Inflammatory macrophage (primary cell): ENCODE measurements at regions not wholly inside any gene's neighbourhood (a gene's known extent, or its start where the extent isn't known, plus 50 kb on each side); places are given as distances from the start of the nearest gene placed in this dataset.
"Not testable (repeated sequence)": the region's sequence is repeated elsewhere in the genome, so short reads cannot be mapped to it uniquely, and the experiment has no call there.

Experiments
- DNase-seq, 2 donors: peaks; one replicate each; pipeline ENCODE4 v3.0.0-alpha.2; 2020 to 2022

DNA sequence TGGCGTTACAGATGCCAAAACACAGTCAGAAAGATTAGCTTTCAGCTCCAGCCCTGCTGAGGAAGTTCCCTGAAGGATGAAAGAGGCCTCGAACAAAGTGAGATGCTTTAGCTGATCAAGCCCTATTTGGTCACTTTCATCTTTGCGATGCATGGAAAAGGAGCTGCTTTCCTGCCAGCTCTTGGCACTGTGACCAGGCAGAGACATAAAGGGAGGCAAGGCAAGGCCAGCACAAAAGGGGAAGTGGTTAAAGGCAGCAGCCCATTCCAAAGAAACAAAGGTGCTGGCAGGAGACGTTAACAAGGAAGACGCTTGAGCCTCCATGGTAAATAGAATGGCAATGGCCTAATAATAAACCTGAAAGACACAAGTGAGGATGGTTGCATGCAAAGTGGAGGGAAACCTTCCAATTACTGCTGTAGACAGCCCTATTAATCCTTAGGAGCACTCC lies 617.1 kb upstream of the INTU start:
- DNase-seq: no peak

DNA sequence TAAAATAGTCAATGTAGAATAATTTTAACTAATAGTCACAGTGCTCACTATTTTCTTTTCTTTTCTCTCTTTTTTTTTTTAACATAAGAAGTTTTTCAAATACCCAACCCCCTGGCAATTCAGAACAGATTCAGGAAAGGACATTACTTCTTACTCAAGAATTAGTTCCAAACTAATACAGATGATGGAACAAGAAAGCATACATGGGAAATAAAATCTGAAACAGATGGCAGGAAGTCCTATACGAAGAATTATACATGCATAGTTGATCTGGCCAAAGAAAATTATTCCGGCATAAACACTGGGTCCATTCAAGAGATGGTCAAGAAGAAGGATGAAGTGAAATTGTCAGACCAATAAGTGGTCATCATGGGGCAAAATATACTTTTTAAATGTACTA lies 614.4 kb upstream of the INTU start:
- DNase-seq: no peak

DNA sequence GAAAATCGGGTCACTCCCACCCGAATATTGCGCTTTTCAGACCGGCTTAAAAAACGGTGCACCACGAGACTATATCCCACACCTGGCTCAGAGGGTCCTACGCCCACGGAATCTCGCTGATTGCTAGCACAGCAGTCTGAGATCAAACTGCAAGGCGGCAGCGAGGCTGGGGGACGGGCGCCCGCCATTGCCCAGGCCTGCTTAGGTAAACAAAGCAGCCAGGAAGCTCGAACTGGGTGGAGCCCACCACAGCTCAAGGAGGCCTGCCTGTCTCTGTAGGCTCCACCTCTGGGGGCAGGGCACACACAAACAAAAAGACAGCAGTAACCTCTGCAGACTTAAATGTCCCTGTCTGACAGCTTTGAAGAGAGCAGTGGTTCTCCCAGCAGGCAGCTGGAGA lies 611.9 kb upstream of the INTU start:
- not testable (repeated sequence) for DNase-seq

DNA sequence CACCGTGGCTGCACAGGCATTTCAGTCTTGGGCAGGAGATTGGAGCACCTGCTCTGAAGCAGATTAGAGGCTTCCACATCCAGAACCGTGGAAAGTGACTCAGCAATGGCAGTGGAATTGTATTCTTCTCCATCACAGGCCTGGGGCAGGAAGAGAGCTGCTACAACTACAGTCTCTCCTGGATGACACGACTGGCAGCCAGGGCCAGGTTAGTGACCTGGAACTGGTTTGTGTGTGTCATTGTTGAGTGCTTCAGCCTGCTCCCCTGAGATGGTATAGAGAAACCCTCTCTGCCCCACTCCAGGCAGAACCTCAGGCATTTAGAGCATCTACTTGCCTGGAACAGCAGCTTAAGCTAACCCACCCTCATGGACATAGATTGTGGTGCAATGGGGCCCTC lies 596.5 kb upstream of the INTU start:
- DNase-seq: no peak

DNA sequence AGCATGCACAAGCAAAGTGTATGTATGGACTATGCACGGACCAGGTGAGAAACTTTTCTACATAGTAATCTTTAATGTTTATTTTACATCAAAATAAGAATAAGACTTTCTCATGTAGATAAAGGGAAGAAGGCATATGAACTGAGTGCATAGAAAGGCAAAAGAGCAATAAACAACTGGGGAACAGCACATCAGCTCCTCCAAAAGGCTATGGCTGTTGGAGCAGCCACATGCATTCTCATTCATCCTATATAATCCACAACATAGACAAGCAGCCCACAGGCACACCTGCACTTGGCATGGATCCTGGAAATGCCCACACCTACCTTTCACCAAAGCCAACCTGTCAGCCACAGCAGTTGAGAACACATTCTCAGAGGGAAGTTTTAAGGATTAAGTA lies 586.9 kb upstream of the INTU start:
- no peak for DNase-seq

DNA sequence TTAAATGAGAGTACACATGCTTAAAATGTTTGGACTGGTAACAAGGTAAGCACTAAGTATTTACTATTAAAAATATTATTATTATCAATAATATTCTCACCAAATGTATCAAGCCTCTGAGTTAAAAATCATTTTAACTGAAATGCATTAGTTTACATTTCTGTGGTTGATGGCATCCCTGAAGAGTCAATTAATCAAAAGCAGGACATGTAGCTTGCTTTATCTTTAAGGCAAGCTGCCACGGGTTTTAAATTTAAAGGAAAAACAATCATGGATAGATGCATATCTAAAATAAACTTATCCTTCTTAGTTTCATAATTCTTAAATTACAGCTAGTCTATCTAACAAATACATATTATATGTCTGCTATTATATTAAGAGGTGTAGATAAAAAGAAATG lies 584.8 kb upstream of the INTU start:
- no peak for DNase-seq

DNA sequence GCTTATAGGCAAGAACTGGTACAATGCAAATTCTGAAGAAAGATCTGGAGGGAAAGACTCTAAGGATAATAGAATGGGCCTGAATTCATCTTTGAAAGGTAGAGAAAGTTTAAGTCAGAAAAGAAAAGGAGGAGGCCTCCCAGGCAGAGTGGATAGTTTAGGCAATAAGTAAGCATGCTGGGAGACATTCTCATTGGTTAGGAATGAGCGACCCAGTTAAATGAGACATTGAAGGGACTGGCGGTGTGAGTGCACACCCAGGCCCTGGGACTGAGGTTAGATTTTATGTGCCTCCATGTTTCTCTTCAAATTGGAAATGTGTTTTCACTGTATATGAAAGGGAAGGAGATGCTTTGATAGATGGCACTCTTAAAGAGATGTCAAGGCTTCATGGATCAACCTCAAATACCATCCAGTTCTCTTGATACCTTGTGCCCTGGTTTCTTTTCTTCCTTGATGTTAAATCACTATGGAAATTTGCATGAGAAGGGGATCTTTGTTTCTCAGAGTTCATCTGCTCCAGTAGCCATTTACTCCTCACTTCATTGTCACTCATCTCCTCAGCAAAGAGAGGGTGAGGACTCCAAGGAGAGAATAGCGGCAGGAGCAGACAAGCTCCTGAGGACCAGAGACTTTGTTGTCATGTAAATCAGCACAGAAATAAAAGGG lies 584.2 kb upstream of the INTU start:
- no peak for DNase-seq

DNA sequence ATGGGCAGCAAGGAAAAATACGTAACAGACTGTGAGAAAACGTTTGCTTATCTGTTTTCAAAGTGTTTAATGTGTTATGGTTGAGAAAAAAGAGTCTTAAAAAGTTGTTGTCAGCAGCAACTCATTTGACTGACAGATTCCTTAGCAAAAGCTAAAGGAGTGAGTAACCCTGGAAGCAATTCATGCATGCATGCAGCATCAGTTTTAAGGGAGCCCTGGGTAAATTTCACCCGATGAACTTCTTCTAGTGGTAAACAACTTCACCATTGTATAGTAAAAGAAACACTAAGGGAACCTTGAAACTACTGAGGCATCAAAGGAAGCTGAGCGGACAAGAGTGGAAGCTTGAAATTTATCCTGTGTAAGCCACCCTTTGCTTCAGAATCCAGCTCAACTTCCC lies 583.2 kb upstream of the INTU start:
- DNase-seq: no peak

DNA sequence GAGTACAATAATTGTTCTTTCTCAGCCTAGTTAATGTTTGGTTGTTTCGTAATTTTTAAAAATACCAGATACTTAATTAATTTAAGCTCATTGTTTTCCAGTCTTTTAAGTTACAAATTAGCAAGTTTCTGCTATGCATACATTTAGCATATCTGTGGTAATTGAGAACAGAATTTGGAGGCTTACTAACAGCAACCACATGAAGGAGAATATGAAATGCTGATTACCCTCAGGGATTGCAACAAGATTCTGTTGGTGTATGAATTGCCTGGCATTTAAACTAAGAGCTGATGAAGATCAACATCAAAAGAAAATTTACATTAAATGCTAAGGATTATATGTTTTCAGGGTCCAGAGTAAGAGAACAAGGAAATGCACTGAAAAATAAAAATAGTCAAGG lies 580.0 kb upstream of the INTU start:
- no peak for DNase-seq

DNA sequence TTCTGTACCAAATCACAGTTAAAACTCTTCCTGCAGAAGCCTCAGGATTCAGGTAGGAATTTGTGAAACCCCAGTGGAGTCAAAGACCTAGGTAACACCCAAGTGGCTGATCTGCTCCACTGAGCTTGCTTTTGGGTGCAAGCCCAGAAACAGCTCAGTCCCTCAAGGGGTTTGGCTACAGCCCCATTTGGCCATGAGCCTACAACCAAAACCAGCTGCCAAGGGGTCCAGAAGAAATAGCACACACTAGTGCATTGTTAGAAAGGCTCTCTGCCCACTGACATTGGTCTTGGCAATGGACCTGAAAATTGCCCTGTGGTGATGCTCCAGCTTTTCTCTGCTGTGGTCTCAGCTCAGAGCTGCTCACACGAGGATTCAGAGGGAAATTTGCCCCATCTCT lies 577.4 kb upstream of the INTU start:
- no peak for DNase-seq

DNA sequence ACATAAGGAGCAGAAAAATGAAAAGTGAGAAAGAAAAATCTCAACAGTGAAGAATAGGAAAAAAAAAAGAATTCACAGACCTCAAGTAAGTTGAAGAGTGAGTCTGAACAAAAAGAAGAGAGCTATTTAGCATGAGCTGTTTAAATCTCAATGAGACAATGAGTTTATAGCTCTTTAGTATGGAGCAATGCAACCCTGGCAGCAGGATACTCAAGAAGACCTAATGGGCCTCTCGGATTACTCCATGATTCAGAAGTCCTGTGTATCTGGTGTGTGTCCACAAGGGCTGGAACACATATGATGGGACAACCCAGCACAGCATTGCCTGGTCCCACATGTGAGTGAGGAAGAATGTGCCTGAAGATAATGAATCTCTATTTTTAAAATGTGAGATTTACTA lies 563.1 kb upstream of the INTU start:
- DNase-seq: no peak

DNA sequence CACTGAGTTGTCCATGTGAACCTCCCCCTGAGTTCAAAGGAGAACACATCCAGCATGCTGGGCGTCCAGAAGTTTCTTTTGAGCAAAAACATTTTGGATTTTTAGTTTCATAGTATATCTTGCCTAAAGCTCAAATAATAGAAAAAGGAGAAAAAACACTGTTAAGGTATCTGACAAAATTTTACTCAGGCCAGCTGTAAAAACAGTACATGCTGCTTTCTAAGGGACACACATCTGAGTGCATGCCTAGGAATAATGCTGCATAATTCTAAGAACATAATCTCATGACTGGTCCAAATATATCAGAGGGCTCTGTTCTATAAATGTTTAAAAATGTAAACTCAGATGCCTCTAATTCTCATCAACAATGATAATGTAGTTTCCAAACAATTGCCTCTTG lies 561.3 kb upstream of the INTU start:
- DNase-seq: no peak

DNA sequence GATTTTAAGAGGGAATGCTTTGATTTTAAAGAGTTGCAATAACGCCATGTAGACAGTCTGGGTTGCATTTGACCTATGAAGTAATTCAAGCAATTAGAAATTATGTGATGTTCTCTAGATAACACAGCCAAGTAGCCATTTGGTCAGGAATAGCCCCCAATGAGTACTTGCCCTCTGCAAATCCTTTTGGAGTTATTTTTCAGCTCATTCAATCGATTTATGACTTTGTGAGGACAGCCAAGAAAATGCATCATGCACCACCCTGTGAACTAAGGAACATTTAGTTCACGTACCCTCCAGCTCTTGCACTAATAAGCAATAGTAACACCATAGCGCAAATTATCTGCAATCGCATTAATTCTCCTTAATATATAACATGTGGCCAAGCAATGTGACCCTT lies 552.6 kb upstream of the INTU start:
- DNase-seq: no peak

DNA sequence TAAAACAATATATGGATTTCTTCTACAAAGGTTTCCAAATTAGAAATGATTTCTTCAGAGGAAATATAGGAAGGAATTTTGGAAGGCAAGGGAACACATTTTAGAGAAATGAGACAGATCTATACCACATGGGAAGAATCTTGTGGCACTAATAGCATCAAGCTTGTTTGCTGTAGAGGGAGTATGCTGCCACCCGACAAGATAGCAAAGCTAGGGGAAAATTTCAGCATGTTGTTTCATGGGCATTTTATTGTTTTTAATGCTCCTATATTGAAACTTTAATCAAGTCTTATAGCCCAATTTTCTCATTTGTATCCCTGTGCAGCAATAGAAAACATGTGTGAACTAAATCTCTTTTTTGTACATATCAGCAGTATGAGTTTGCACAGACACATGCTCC lies 551.7 kb upstream of the INTU start:
- DNase-seq: no peak

DNA sequence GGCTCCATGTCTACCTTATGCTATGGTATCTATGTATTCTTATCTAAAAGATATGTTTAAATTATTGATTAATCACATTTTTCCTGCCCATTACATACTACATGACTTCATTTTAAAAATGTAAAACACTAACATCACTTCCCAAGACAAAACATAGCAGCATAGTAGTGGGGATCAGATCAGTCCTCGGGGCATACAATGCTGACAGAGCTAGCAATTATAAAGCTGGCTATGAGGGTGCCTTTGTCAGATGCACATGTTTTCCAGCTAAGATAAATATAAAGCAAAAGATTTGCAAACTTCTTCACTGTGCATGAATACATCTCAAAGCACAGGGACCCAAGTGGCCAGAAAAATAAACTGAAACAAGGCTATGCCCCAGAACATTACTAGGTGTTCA lies 549.8 kb upstream of the INTU start:
- DNase-seq: no peak

DNA sequence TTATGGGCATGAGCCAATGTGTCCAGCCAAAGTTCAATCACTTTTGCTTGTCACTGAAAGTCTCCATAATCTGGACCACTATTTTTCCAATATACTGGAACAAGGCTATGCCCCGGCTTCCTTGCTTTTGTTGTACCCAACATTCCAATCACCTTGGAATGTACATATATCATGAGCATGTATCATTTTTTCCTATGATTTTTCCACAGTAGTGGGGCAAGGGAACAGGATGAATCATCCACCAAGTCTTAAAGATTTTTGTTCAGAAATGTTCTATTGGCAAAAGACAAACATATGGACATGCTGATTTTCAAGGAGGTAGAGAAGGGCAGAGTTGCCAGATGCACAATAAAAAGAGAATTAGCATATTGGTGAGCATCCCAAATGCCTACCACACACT lies 548.1 kb upstream of the INTU start:
- DNase-seq: no peak

DNA sequence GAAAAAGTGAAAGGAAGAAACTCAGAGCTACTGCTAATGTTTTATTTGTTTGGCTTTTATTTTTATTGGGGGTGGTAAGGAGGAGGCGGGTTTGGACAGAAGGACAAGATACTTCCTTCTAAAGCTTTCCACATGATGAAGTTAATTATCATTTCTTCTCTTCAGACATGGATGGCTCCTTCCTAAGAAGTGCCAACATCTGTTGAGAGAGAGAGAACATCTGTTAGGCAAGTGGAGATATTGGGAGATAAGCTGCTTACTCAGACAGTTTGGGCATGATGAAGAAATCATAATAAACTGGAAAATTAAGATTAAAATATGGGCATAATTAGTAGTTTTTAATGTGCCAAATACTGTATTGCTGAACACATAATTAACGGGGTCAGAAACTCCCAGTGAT lies 535.7 kb upstream of the INTU start:
- no peak for DNase-seq

DNA sequence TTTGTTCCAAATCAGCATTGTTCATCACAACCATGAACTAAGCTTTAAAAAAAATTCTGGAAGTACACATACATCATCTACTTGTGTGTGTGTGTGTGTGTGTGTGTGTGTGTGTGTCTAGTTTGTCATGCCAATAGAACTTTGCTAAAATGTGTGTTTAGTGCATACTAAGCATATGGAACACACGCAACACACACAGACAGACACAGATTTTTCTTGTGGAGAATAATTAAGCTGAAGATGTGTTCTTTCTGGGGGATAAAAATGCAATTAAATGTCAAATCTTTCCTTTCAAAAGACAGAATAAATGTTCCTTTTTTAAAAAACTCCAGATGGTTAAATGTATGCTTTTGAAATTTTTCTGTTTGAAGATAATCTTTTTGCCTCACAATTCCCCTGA lies 530.4 kb upstream of the INTU start:
- DNase-seq: no peak

DNA sequence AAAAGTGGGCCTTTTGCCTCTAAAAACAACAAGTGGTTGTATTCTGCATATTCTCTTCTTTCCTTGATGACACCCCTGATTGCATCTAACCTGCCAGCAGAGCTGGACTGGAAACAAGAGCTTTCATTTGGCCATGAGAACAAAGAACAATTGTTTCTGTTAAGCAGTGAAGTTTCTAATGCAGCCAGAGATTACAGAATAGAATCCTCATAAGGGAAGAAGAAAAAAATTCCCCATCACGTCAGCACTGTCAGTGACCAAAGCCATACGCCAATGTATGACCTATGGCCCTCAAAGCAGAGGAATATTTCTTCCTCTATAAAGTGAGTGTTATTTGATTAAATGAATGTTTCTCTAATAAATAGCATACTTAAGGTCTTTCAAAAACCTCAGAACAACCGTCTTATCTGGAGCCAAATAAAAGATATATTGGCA lies 529.1 kb upstream of the INTU start:
- DNase-seq: no peak

DNA sequence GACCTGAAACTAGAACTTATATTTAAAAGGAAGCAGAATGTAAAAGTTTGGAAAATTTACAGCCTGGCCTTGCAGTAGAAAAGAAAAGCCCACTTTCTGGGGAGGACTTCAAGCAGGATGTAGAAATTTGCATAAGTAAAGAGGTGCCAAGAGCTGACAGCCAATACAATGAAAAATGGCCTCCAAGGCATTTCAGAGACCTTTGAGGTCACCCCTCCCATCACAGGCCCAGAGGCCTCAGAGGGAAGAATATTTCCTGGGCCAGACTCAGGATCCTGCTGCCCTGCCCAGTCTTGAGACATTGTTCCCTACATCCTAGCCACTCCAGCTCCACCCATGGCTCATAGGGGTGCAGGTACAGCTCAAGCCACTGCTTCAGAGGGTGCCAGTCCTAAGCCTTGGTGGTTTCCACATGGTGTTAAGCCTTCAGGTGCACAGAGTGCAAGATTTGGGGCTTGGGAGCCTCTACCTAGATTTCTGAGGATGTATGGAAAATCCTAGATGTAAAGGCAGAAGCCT lies 518.9 kb upstream of the INTU start:
- DNase-seq: no peak

DNA sequence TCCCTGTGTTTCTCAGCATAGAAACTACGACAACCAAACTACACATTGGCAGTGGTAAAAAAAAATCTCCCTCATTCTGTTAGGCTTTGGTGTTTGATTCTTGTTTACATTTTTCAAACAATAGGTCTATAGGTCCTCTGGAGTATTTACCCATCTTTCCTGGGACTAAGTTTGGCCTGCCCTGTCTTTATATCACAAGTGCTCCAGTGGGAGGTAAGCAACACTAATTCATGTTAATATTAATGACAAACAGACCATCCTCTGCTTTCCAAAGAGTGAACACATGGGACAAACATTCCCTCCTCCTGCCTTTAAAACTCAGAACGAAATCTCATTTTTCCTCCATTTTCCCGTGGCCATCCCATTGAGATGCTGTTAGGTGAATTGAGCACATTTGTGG lies 514.1 kb upstream of the INTU start:
- no peak for DNase-seq

DNA sequence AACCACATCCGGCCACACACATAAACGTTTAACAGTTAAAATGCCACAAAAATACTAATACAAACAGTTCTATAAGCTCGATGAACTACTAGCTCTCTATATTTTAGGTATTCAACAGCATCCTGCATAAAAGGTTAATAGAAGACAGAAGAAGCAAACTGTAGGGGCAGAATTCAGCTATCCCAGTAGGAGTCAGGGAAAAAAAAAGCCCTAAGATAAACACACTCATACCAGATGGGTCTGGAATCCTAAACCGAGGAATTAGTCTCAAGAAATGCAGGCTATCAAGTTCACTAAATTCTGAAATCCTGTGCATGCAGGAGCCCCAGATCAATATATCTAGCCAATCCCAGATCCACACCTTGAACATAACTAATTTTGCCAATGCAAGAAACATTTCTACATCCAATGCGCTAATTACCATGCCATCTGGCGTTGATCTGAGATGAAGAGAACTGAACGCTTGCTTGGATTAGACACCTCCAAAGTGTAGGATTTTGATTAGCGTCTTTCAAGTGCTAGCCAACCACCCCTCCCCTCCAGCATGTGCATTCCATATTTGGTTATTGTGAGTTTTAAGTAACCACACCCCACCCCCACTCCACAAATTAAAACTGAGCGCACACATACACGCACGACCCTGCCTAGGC lies 512.2 kb upstream of the INTU start:
- DNase-seq: no peak

DNA sequence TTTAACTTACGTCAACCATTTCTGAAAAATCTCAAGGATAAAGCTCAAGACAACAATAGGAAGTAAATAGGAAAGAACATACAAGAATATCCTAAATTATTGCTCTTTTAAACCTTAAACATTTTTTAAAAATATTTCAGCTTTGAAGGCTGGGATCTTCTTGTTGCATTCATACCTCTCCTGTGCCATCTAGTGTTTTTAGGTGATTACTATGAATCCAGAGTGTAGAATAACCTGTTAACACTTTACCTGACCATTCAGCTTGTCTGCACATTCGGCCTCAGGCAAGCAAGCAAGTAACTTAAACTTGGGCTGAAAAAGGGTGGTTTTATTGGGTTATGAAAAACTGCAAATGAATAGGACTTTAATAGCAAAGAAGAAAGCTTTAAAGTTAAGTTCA lies 507.8 kb upstream of the INTU start:
- no peak for DNase-seq

DNA sequence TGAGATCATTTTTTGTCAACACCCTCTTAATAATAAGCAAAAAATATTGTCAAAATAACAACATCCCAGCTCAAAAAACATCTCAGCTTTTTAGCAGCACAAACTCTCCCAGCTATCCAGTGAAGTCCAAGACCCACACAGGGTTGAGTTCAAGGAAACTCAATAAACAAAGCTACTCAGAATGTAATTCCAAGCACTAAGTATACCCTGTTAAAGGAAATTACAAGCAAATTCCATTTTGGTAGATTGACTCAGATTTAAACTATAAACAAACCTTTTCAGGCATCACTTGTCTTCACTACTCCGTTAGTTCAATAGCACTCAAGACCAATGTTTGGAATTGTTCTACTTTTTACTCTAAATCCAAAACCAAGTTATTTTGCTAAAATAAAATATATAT lies 506.0 kb upstream of the INTU start:
- no peak for DNase-seq

DNA sequence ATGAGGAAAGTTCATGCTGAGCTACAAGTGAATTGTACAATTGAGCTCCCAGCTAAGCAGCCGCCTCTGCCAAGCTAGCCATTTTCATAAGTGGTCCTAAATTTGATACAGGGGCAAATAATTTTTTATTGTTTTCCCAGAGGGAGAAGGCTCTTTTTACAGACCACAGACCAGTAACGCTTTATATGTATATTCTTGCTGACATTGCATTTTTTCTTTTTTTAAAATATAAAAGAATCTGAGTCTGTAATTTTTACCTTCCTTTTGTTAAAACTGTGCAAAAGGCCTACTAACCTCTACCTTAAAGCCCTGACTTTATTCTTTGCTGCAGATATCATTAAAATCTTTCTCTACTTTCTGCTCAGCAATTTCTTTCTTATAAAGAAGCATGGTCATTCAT lies 501.2 kb upstream of the INTU start:
- no peak for DNase-seq
